Stimulated activated CD8-positive, alpha-beta memory T cell treated with anti-CD3 and anti-CD28 coated beads, Interleukin-7, amount 100 ng/mL, for 24 hours (primary cell): ENCODE measurements at regions not wholly inside any gene's neighbourhood (a gene's known extent, or its start where the extent isn't known, plus 50 kb on each side); places are given as distances from the start of the nearest gene placed in this dataset.
"Not testable (repeated sequence)": the region's sequence is repeated elsewhere in the genome, so short reads cannot be mapped to it uniquely, and the experiment has no call there.

ENCODE experiments used
- DNase-seq: peaks from one replicate; pipeline ENCODE4 v3.0.0-alpha.2; 2020; ENCODE audit warnings: low read depth

DNA sequence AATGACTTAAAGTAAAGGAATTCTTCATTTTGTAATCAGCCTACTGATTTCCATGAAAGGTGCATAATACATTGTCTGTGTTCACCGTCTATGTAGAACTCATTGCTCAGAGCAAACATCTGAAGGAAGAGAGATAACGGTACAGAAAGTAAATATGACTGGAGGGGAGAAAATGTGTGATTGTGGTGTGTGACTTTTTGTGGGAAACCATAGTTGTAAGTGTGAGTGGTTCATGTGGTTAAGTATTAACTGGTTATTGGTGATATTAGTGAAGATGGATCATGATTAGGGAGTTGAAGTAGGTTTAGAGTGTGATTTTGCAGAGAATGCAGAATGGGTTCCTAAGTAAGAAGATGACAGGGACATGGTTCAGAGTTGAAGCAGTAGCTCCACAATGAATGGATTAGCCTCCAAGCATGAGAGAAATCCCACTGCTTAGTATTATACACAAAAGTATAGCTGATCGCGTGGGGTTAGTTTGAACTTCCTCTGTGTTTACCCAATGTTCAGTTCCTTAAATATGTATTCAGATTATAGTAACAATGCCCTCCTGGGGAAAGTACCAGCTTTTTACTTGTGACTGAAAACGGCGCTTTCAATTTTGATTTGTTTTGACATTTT lies 368.9 kb downstream of the UTRN start:
- DNase-seq = no peak

GRCh38 chr6:144654506-144654905 lies 369.4 kb downstream of the UTRN start:
- DNase-seq = no peak

DNA sequence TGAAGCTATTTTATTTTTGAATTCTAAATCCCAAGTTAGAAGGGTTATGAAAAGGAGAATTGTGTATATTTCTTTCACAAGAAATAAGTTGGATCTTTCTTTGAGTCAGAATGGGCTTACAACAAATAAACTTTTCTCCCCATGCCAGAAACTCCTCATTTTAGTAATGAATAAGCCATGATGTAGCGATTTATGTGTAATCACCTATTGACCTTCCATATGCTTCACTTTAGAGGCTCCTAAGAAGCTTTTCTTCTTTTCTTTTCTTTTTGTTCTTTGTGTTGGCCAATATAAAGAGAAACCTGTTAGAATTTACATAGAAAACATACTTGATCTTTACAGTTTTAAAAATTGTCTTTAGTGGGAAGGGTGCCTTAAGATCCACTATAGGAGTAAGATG lies 370.2 kb downstream of the UTRN start:
- no peak for DNase-seq

DNA sequence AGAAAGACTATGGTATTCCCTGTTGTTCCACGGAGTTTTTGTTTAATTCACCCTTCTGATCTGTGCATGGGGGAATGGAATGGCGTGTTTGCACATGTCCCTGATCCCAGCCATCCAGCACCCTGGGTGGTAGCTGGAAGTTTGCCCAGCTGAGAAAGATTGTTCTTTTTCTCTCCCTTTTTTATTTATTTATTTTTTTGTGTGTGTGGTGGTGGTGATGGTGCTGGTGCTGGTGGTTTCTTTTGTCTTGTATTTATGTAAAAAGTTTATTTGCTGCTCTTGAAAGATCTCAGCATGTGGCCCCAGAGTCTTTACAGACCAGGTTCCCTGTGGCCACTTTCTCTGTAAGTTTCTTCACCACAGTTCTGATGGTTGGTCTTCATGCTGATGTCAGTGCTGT lies 372.6 kb downstream of the UTRN start:
- DNase-seq = no peak

DNA sequence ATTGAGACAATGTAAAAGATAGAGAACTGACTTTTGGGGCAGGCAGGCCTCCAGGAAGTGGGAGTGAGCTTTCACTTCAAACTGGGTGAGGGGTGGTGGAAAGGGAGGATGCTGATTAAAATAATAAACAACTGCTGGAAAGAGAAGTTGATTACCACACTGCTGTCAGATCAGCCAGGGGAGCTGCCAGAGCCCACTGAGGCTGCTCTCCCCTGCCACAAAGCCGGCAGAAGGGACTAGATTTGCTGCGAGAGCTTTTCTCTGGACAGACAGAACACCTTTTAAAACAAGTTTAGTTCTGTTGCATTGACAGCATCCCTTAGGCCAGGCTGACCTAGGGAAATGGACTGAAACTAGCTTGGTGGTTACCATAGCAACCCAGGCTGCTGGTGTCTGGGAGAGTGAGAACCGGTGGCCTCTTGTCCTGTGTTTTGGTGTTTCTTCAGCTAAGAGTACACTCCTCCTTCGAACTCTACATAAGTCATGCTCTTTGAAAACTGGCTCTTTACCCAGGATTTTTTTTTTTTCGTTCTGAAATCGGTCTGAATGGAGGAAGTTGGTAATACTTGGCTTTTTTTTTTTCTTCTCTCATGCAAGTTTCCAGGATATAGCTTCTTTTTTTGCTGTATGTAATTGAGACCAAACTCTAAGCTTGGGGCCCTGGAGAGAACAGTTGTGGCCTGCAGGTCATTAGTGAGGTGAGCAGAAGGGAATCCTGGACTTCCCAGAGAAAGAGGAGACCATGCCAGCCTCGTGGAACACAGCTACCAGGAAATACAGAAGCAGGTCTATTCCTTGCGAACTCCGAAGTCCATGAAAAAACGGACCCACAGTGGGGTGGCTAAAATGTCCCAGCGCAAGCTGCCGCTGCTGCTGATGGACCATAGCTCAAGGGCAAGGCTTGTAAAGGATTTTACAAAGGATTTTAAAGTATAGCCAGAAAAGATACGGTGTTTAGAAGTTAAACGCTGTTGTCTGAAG lies 374.4 kb downstream of the UTRN start:
- DNase-seq = no peak

GRCh38 chr6:144660561-144661115 lies 375.5 kb downstream of the UTRN start:
- DNase-seq = no peak

GRCh38 chr6:144661116-144661806 lies 376.1 kb downstream of the UTRN start:
- no peak for DNase-seq

DNA sequence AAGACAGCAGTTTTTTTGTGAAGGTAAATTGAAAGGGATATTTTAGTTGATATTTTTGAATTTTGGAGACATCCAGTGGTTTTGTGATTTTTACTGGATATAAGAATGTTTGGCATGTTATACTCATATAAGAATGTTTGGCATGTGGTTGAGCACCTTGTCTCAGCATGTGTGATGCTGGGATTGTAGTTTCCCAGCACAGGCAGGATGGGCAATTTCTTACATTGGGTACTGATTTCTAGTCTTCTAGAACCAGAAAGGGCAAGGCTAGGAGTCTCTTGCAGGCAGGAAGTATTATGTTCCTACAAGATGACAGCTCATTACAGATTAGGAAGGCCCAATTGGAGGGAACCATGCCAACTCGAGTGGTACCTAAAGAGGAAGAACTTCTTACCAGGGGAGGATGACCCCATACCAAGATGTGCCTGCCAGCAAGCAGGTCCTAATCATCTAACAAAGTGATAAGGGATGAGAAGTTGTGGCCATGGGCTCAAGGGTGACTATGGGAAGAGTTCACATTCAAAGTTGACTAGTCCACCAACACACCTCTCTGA lies 377.8 kb downstream of the UTRN start:
- no peak for DNase-seq

- DNase-seq = no peak
These were observed 379.1 kb downstream of the UTRN start for GRCh38 chr6:144664281-144664680.

- DNase-seq = no peak
These were observed 379.8 kb downstream of the UTRN start for GRCh38 chr6:144664947-144665346.

DNA sequence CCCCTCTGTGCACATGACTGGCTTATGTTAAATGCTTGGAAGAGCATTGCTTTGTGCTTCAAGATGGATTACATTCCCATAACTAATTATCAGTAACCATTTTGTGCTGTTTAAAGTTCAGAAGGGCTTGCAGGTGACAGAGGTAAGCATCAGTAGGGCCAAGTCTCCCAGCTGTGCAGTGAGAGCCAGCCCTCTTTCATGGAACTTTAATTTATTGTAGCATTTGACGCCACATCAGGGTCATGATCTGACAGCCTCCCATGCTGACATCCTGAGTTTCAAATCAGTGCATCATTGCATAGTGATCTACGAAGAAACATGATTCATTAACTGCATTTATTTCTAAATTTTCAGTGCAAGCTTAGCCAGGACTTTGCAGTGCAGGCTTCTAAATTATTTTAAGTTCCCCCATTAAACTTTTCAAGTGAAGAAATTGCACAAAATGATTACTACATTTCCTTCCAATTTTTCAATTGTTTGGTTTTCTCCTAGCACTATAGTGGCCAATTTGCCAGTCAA lies 380.9 kb downstream of the UTRN start:
- no peak for DNase-seq

- DNase-seq = no peak
These were observed 381.6 kb downstream of the UTRN start for GRCh38 chr6:144666781-144667180.

- DNase-seq = no peak
These were observed 382.7 kb downstream of the UTRN start for GRCh38 chr6:144667532-144668503.

DNA sequence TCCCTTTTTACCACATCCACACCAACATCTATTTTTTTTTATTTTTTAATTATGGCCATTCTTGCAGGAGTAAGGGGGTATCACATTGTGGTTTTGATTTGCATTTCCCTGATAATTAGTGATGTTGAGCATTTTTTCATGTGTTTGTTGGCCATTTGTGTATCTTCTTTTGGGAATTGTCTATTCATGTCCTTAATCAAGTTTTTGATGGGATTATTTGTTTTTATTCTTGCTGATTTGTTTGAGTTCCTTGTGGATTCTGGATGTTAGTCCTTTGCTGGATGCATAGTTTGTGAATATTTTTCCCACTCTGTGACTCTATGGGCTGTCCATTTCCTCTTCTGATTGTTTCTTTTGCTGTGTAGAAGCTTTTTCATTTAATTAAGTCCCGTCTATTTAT lies 385.1 kb downstream of the UTRN start:
- not testable (repeated sequence) for DNase-seq

GRCh38 chr6:144673807-144674206 lies 388.7 kb downstream of the UTRN start:
- no peak for DNase-seq

GRCh38 chr6:144675231-144675861 lies 390.2 kb downstream of the UTRN start:
- DNase-seq = no peak

GRCh38 chr6:144676310-144676709 lies 391.2 kb downstream of the UTRN start:
- not testable (repeated sequence) for DNase-seq

GRCh38 chr6:144677263-144677662 lies 392.1 kb downstream of the UTRN start:
- not testable (repeated sequence) for DNase-seq

GRCh38 chr6:144678844-144679243 lies 393.7 kb downstream of the UTRN start:
- no peak for DNase-seq

DNA sequence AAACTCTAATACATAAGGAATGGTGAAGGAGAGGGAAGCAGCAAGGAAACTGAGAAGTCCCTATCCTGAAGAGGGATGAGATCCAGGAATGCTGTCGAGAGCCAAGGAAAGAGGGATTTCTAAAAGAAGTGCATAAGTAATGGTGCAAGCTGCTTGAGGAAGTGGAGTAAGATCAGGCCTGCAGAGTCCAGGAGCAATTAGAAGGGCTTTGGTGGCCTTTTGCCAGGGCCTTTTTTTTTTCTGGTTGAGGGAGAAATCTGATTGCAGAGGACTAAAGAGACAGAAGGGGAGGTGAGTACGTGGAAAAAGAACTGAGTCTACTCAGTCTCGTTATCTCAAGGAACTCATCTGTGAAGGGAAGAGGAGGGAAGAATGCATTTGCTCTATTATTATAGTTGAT lies 396.2 kb downstream of the UTRN start:
- no peak for DNase-seq
